Fibroblast of lung (primary cell): ENCODE measurements at regions not wholly inside any gene's neighbourhood (a gene's known extent, or its start where the extent isn't known, plus 50 kb on each side); places are given as distances from the start of the nearest gene placed in this dataset.

Source experiments
- DNase-seq, 2 donors: peaks; one replicate each; pipeline versions ENCODE4 v3.0.0 to v3.0.0-alpha.2; 2010; ENCODE audit warnings: low read depth in 2 of 2
- H2AFZ ChIP-seq: 2 replicates; pipeline ENCODE4 v1.5.1; 2012; ENCODE audit warnings: low read length, control low read depth, inconsistent platforms
- H3K27ac ChIP-seq: 2 replicates; pipeline ENCODE4 v1.5.1; 2011; ENCODE audit warnings: low read length, control low read depth; ENCODE audit not compliant: insufficient read depth
- H3K27me3 ChIP-seq: 2 replicates; pipeline ENCODE4 v1.5.1; 2011; ENCODE audit warnings: mild to moderate bottlenecking, low read length; ENCODE audit not compliant: control insufficient read depth, insufficient read depth
- H3K36me3 ChIP-seq: 2 replicates; pipeline ENCODE4 v1.5.1; 2011; ENCODE audit warnings: low read length; ENCODE audit not compliant: control insufficient read depth, insufficient read depth
- H3K4me1 ChIP-seq: 2 replicates; pipeline ENCODE4 v1.5.1; 2011; ENCODE audit warnings: low read length; ENCODE audit not compliant: control insufficient read depth, insufficient read depth; ENCODE audit errors: extremely low read depth
- H3K4me2 ChIP-seq: 2 replicates; pipeline ENCODE4 v1.5.1; 2011; ENCODE audit warnings: low read length, control low read depth; ENCODE audit not compliant: insufficient read depth; ENCODE audit errors: extremely low read depth
- H3K4me3 ChIP-seq, 4 experiments: fragments of 200-600 bp in 1 of 4; sonication (generic) in 1 of 4; replicated peaks in 1 of 4; 2 replicates each; pipeline ENCODE4 v1.5.1; 2011 to 2016; ENCODE audit warnings: low read length in 4 of 4, low read depth in 3 of 4, mild to moderate bottlenecking in 3 of 4, control low read depth in 2 of 4, inconsistent platforms in 1 of 4, mixed read lengths in 1 of 4; ENCODE audit not compliant: insufficient read depth in 1 of 4; ENCODE audit errors: control extremely low read depth in 1 of 4
- H3K79me2 ChIP-seq: 2 replicates; pipeline ENCODE4 v1.5.1; 2012; ENCODE audit warnings: mild to moderate bottlenecking, low read length, inconsistent platforms; ENCODE audit not compliant: control insufficient read depth, insufficient read depth
- H3K9ac ChIP-seq: 2 replicates; pipeline ENCODE4 v1.5.1; 2011; ENCODE audit warnings: mild to moderate bottlenecking, low read length, control low read depth; ENCODE audit not compliant: insufficient read depth
- H3K9me3 ChIP-seq: 2 replicates; pipeline ENCODE4 v1.5.1; 2012; ENCODE audit warnings: low read depth, low read length; ENCODE audit not compliant: control insufficient read depth, insufficient read depth
- H4K20me1 ChIP-seq: 2 replicates; pipeline ENCODE4 v1.5.1; 2011; ENCODE audit warnings: low read length; ENCODE audit not compliant: control insufficient read depth, insufficient read depth; ENCODE audit errors: extremely low read depth
- CTCF ChIP-seq, 2 donors: IDR thresholded peaks in 1 of 2; conservative IDR thresholded peaks in 1 of 2; 1 replicate in 1 of 2; 2 replicates in 1 of 2; pipeline ENCODE4 v1.5.1; 2011 to 2012; ENCODE audit warnings: low read length in 2 of 2, control low read depth in 1 of 2, inconsistent platforms in 1 of 2, low read depth in 1 of 2, mild to moderate bottlenecking in 1 of 2
- EZH2 ChIP-seq: IDR thresholded peaks from 2 replicates; pipeline ENCODE4 v1.5.1; 2012; ENCODE audit warnings: low read length, control low read depth, mild to moderate bottlenecking; ENCODE audit errors: missing control alignments

DNA sequence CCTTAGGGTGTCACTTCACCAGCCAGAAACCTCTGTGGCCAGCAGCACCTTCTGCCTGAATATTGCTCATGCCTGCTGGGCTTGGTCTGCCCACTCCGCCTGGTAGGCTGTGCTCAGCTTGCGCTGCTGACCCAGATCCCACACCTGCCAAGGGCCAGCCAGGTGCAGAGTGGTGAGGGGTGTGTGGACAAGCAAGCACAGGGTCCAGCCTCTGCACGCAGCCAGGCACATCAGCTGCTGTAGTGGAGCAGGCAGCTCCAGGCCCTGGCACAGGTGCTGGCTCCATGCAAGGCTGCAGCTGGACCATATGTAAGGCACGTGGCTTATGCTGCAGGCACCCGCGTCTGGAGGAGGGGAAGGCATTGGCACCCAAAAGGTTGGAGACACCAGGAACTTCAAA is 567.4 kb downstream of the INHBA start:
- DNase-seq = no peak

GRCh38 chr7:41134300-41135255 is 568.3 kb downstream of the INHBA start:
- Histone ChIP-seq H3K79me2 (no peaks in the 10 kb centered on the region), H3K36me3 (no peaks in the 10 kb centered on the region), H4K20me1 (no peaks in the 10 kb centered on the region), H3K27ac (no peak overlapping the region), H3K9me3 (no peaks in the 10 kb centered on the region), H3K4me2 (no peak overlapping the region), H3K4me1 (no peaks in the 10 kb centered on the region), H2AFZ (no peak overlapping the region), H3K27me3 (no peaks in the 10 kb centered on the region), H3K4me3 (no peak overlapping the region), H3K9ac (no peak overlapping the region)
- TF ChIP-seq CTCF (conservative IDR thresholded peaks at IDR 0.05 in 1 of 2, IDR thresholded peaks at IDR 0.05 in 1 of 2; ENCODE audit: low read depth in 1 of 2, low read length in 2 of 2) (no peak), EZH2 (no peak)
- DNase-seq = peak; percentile 11 to 62

More for the DNA sequence above, 567.4 kb downstream of the INHBA start:
- Histone ChIP-seq H3K4me3 (no peak overlapping the region), H3K27me3 (no peaks in the 10 kb centered on the region), H3K36me3 (no peaks in the 10 kb centered on the region), H3K27ac (no peak overlapping the region), H3K4me2 (no peak overlapping the region), H2AFZ (no peak overlapping the region), H3K79me2 (no peaks in the 10 kb centered on the region), H4K20me1 (no peaks in the 10 kb centered on the region), H3K4me1 (no peaks in the 10 kb centered on the region), H3K9ac (no peak overlapping the region), H3K9me3 (no peaks in the 10 kb centered on the region)
- TF ChIP-seq EZH2 (no peak), CTCF (conservative IDR thresholded peaks at IDR 0.05 in 1 of 2, IDR thresholded peaks at IDR 0.05 in 1 of 2; ENCODE audit: low read depth in 1 of 2, low read length in 2 of 2) (no peak)

DNA sequence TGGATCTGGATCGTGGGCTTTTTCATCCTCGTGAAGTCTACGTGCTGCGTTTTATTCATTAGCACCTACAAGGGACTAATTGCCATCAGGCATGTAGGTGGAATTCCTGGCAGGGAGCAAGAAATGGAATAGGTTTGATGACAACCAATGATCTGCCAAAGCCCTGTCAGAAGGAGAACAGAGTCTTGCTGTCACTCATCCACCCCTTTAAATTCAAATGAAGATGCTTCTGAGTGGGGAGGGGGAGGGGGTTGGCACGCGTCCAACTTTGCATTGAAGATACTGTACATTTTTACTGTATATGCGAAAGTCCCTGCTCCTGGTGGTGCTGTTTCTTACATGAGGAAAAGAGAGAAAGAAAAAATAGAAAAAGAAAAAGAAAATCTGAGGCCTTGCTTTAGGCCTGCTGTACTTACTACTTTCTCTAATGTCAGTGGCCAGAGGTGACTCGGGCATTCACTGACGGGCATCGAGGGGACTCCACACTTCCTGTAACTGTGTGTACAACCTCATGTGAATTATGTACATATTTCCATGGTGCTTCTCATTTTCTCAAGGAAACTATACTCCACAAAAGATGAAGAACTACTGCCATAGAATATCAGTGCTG is 569.1 kb downstream of the INHBA start:
- Histone ChIP-seq H3K4me2 (no peak overlapping the region), H3K27ac (no peak overlapping the region)

More for the DNA sequence above, 569.1 kb downstream of the INHBA start:
- Histone ChIP-seq H2AFZ (no peak overlapping the region), H3K9me3 (no peaks in the 10 kb centered on the region), H3K4me3 (no peak overlapping the region), H3K79me2 (no peaks in the 10 kb centered on the region), H3K9ac (no peak overlapping the region), H3K36me3 (no peaks in the 10 kb centered on the region), H3K27me3 (no peaks in the 10 kb centered on the region), H4K20me1 (no peaks in the 10 kb centered on the region), H3K4me1 (no peaks in the 10 kb centered on the region)
- no peak for DNase-seq
- no peak for TF ChIP-seq CTCF (conservative IDR thresholded peaks at IDR 0.05 in 1 of 2, IDR thresholded peaks at IDR 0.05 in 1 of 2; ENCODE audit: low read depth in 1 of 2, low read length in 2 of 2)
- no peak for TF ChIP-seq EZH2
